HepG2 (cell line): ENCODE measurements at regions not wholly inside any gene's neighbourhood (a gene's known extent, or its start where the extent isn't known, plus 50 kb on each side); places are given as distances from the start of the nearest gene placed in this dataset.

Experiments
- ATAC-seq: fragments of 200-7000 bp; cut with Tn5 transposase; 3 replicates; pipeline ENCODE4 v1.9.1; 2020; ENCODE audit warnings: mild to moderate bottlenecking, moderate library complexity
- BruUV-seq: library from RNA; stranded (reverse); fragments of 400-500 nt; replicated peaks from 2 replicates; lab custom pipeline; 2021; lab: Mats Ljungman, UMichigan
- CTCF ChIA-PET: fragments of 300-600 bp; formaldehyde crosslinking; extraction: SDS; loops from one replicate; lab custom pipeline; 2021; ENCODE audit warnings: low total read pairs, inconsistent platforms, low intra/inter-chr PET ratio; lab: Yijun Ruan, JAX
- POLR2A ChIA-PET: fragments of 350-600 bp; sonication (Branson Sonifier 250); formaldehyde crosslinking; loops from one replicate; lab custom pipeline; 2020; ENCODE audit warnings: antibody characterized with exemption, inconsistent platforms; lab: Yijun Ruan, JAX
- DNase-seq: peaks from one replicate; pipeline ENCODE4 v3.0.0-alpha.2; 2015; ENCODE audit warnings: low spot score
- FAIRE-seq: peaks from 3 replicates; lab custom pipeline; 2011; peaks lifted over from hg19 to GRCh38; lab: Jason Lieb, UNC
- H2AFZ ChIP-seq: one replicate; pipeline ENCODE4 v1.6.1; 2011; ENCODE audit warnings: low read length, inconsistent platforms
- H3K27ac ChIP-seq: fragments of 300-600 bp; 3 replicates; pipeline ENCODE4 v1.8.0; 2011; ENCODE audit warnings: mixed run types, mild to moderate bottlenecking, mixed read lengths, low read length, inconsistent platforms; ENCODE audit not compliant: insufficient read depth; ENCODE audit errors: extremely low read length
- H3K27me3 ChIP-seq, 2 experiments: fragments of 200-600 bp in 1 of 2; 2 replicates in 1 of 2; 3 replicates in 1 of 2; pipeline versions ENCODE4 v1.6.0 to v1.8.0; 2011; ENCODE audit warnings: low read length in 2 of 2, mild to moderate bottlenecking in 2 of 2, moderate library complexity in 2 of 2, inconsistent platforms in 1 of 2; ENCODE audit not compliant: insufficient read depth in 2 of 2, control insufficient read depth in 1 of 2
- H3K36me3 ChIP-seq, 2 experiments: fragments of 200-600 bp in 1 of 2; replicated peaks in 1 of 2; 2 replicates in 1 of 2; 3 replicates in 1 of 2; pipeline versions ENCODE4 v1.5.1 to v1.8.0; 2011; ENCODE audit warnings: low read length in 2 of 2, inconsistent platforms in 1 of 2; ENCODE audit not compliant: insufficient read depth in 2 of 2, control insufficient read depth in 1 of 2
- H3K4me1 ChIP-seq: 2 replicates; pipeline ENCODE4 v1.5.1; 2012; ENCODE audit warnings: low read length, inconsistent platforms; ENCODE audit not compliant: insufficient read depth
- H3K4me2 ChIP-seq: 2 replicates; pipeline ENCODE4 v1.6.0; 2011; ENCODE audit warnings: low read depth, low read length, inconsistent platforms
- H3K4me3 ChIP-seq, 3 experiments: fragments of 200-600 bp in 1 of 3; sonication (generic), shearing (Covaris generic) in 1 of 3; replicated peaks in 1 of 3; 2 replicates each; pipeline ENCODE4 v1.5.1; 2011 to 2016; ENCODE audit warnings: low read length in 3 of 3, inconsistent platforms in 2 of 3, low read depth in 2 of 3, mild to moderate bottlenecking in 2 of 3, control low read depth in 1 of 3, mixed read lengths in 1 of 3; ENCODE audit not compliant: insufficient read depth in 1 of 3
- H3K79me2 ChIP-seq: one replicate; pipeline ENCODE4 v1.6.1; 2011; ENCODE audit warnings: low read length, inconsistent platforms; ENCODE audit not compliant: insufficient read depth
- H3K9ac ChIP-seq: 2 replicates; pipeline ENCODE4 v1.6.0; 2011; ENCODE audit warnings: mild to moderate bottlenecking, low read depth, low read length, inconsistent platforms; ENCODE audit not compliant: insufficient read depth
- H3K9me3 ChIP-seq: 2 replicates; pipeline ENCODE4 v1.5.1; 2012; ENCODE audit warnings: mild to moderate bottlenecking, low read length
- H4K20me1 ChIP-seq: 2 replicates; pipeline ENCODE4 v1.6.0; 2011; ENCODE audit warnings: inconsistent platforms, mild to moderate bottlenecking, low read length, moderate library complexity; ENCODE audit not compliant: insufficient read depth
- ATRX ChIP-seq: sonication (generic); formaldehyde crosslinking; IDR thresholded peaks from 2 replicates; pipeline ENCODE4 v1.4.0; 2020; ENCODE audit warnings: missing genetic modification reagents, borderline replicate concordance
- GATA4 ChIP-seq: sonication (generic); IDR thresholded peaks from 2 replicates; pipeline ENCODE4 v1.6.1; 2016; ENCODE audit warnings: antibody characterized with exemption, low read depth, borderline replicate concordance
- MIER2 ChIP-seq: IDR thresholded peaks from 2 replicates; pipeline ENCODE4 v1.6.1; 2016; ENCODE audit warnings: missing biosample characterization, missing genetic modification reagents
- PATZ1 ChIP-seq: sonication (generic); formaldehyde crosslinking; IDR thresholded peaks from 2 replicates; pipeline ENCODE4 v1.4.0; 2020; ENCODE audit warnings: missing genetic modification reagents
- PRPF4 ChIP-seq: fragments of 200-400 bp; formaldehyde crosslinking; IDR thresholded peaks from 2 replicates; pipeline ENCODE4 v1.6.1; 2016; ENCODE audit warnings: low read length, low read depth; ENCODE audit not compliant: poor library complexity, severe bottlenecking
- ZBTB46 ChIP-seq: sonication (generic); formaldehyde crosslinking; IDR thresholded peaks from 2 replicates; pipeline ENCODE4 v1.4.0; 2020; ENCODE audit warnings: mild to moderate bottlenecking, missing genetic modification reagents, borderline replicate concordance
- ZNF512B ChIP-seq: sonication (generic); formaldehyde crosslinking; IDR thresholded peaks from 2 replicates; pipeline ENCODE4 v1.5.1; 2020; ENCODE audit warnings: missing genetic modification reagents, mild to moderate bottlenecking, borderline replicate concordance
- WGBS: methylation state at CpG from one replicate; pipeline ENCODE4 v1.1.6; 2017; ENCODE audit warnings: low lambda C conversion rate; 5-methylcytosine and 5-hydroxymethylcytosine counted together
- in situ Hi-C: cut with HindIII; loops from 2 replicates; pipeline ENCODE4 v1.10.0; 2017; ENCODE audit warnings: low pct_unique_long_range_greater_than_20kb; ENCODE audit not compliant: extremely low pct_ligation_motif_present
- intact Hi-C: fragments of 100-400 bp; cut with micrococcal nuclease; formaldehyde crosslinking; loops from one replicate; pipeline ENCODE4 v1.10.0; 2022; ENCODE audit not compliant: unreplicated experiment

GRCh38 chr10:3417096-3417495 lies 244.5 kb upstream of the PITRM1 start:
- no TSS peak for BruUV-seq
- H4K20me1 ChIP-seq: no peaks in the 10 kb centered on the region
- H3K4me2 ChIP-seq: no peak overlapping the region
- no peaks in the 10 kb centered on the region for H3K79me2 ChIP-seq
- CTCF ChIA-PET: no interaction called here
- H2AFZ ChIP-seq: no peak overlapping the region
- POLR2A ChIA-PET: no interaction called here
- no peaks in the 10 kb centered on the region for H3K9me3 ChIP-seq
- in situ Hi-C loops: no loop called here
- H3K27me3 ChIP-seq: peaks cover 2 to 45% of the 10 kb centered on the region in 2 experiments; a peak in 3 of 5 replicates
- no peak for FAIRE-seq
- DNase-seq: no peak
- H3K4me1 ChIP-seq: no peaks in the 10 kb centered on the region
- intact Hi-C loops: no loop called here
- ATAC-seq: no peak
- H3K27ac ChIP-seq: no peak overlapping the region
- no peaks in the 10 kb centered on the region for H3K36me3 ChIP-seq
- TF ChIP-seq ZNF512B (CRISPR knock-in tag) (no peak), ZBTB46 (CRISPR knock-in tag) (no peak), ATRX (no peak), GATA4 (no peak), PRPF4 (no peak), MIER2 (CRISPR knock-in tag) (no peak), PATZ1 (CRISPR knock-in tag) (no peak)
- no peak overlapping the region for H3K9ac ChIP-seq
- H3K4me3 ChIP-seq: no peak overlapping the region
- WGBS: 71% methylated on average over 8 of the region's 9 CpGs
